ENCODE measurements at regions not wholly inside any gene's neighbourhood (a gene's known extent, or its start where the extent isn't known, plus 50 kb on each side); places are given as distances from the start of the nearest gene placed in this dataset.
"Not testable (repeated sequence)": the region's sequence is repeated elsewhere in the genome, so short reads cannot be mapped to it uniquely, and the experiment has no call there.

DNA sequence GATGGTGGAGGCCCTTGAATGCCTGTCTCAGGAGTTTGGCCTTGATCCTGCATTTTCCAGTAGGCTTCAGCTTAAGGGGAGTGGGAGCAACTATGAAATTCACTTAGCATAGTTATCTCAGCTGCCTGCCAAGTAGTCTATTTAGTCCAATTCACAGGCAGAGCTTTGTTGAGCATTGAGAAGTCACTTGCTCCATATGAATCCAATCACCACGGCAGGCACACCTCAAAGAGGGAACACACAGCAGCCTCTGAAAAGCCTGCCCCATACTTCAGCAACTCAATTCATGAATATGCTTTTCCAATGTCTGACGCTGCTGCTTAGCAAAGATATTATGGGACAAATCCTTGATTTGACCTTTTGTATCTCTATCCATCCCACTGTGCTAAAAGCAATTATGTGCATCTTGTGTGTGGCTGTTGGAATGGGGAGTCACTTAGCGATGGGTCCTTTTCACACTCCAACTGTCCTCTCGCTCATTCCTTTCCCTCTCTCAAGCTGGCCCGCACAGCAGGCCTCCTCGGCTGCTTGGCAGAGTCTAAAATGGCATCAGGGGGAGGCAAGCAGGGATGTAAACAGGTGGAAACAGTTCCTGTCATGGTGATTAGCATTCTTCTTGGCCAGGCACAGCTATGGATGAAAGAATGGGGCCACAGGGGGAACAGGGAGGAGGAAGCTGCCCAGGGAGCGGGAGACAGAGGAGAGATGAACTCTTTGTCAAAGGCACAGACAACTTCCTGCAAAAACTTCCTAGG, 56.0 kb upstream of the LRPPRC start:
- peak; percentile 79 for DNase-seq

DNA sequence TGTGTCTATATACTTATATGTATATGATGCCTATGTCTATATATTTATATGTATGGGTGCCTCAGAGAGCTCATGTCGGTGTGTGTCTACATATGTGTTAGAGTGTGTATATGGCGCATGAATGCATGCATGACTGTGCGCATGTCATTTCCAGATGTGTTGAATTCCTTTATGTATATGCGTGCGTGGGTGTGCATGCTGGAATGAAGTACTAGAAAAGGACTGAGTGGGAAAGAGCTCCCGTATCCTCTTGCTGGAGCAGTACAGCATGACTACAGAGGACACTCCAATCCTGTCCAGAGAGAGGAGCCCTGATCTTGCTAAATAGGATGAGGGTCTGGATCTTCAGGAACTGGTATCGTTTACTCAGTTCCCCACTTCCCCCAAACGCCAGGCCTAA, 56.8 kb upstream of the LRPPRC start:
- DNase-seq, result peak; percentile 38

DNA sequence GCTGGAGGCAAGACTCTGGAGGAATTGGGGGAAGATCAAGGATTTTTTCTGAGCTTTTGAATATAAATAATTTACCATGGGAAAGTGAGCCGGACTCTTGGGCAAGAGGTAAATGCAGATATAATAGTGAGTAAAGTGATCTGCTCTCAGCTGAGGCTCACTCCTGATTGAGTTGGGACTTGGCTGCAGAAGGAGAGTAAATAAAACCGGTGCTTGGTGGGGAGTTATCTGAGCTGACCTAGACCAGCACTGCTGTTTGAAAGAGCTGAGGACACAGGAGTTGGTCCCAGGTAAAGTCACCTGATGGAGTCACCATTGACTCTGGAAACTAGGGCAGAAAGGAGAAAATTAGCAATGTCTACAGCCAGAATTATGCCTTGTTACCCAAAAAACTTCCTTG, 57.3 kb upstream of the LRPPRC start:
- no peak for DNase-seq

DNA sequence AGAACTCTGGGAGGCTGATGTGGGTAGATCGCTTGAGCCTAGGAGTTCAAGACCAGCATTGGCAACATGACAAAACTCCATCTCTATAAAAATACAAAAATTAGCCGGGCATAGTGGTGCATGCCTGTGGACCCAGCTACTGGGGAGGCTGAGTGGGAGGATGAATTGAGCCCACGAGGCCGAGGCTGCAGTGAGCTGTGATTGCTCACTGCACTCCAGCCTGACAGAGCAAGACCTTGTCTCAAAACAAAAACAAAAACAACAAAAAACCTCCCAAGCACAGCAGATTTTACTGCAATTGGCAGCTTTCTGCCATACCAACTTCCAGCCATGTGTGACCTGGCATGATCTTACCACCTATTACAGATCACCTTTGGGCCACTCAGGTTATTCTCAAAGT, 57.7 kb upstream of the LRPPRC start:
- DNase-seq, result no peak

DNA sequence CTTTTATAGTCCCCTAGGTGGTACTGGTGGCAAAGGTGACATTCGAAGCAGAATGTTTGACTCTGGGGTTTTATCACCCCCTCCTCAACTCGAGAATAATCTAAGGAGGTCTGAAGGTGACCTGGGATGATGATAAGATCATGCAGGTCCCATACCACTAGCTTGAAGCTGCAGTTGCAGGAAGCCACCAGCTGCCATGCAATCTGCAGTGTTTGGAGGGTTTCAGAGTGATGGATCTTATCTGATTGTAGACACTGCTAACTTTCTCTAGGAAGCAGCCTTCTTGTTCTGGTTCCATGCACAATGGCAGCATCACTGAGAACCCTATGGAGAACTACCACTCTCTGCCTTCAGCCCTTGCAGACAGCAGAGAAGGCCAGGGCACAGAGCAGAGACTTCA, 59.4 kb upstream of the LRPPRC start:
- DNase-seq, result no peak

DNA sequence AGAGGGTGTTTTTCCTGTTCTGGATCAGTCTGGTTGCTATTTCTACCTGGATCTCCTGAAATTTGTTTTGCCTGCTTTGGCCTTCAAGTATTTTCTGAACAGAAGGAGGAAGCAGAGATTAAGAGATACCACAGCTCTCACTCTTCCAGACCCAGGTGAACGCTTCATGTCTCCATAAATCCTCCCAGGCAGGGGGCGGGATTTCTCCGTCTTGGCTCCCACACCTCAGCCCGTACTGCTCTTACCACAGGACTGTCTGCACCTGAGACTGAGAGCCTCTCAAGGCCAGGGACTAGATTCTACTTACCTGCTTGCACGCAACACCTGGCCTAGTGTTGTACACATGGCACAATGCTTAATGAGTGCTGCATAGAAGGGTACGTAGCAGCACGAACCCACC, 59.9 kb upstream of the LRPPRC start:
- DNase-seq, result no peak

DNA sequence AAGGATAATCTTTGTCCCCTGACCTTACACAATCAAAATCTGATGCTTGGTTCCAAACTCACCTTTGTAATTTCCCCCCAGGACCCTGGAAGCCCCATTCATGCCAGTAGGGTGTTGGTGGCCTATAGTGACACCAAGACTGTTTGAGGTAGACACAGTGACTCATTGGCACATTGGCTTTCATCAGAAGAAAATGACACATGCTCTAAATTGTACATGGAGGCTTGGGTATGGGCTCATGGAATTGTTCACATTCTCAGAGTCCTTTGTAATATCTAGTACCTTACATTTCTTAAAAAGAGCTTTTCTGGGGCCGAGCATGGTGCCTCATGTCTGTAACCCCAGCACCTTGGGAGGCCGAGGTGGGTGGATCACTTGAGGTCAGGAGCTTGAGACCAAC, 61.2 kb upstream of the LRPPRC start:
- no peak for DNase-seq

DNA sequence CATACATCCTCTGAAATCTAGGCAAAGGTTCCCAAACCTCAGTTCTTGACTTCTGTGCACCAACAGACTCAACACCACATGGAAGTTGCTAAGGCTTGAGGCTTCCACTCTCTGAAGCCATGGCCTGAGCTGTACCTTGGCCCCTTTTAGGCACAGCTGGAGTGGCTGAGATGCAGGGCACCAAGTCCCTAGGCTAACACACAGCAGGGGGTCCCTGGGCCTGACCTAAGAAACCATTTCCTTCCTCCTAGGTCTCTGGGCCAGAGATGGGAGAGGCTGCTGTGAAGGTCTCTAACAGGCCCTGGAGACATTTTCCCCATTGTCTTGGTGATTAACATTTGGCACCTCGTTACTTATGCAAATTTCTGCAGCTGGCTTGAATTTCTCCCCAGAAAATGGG, 64.5 kb upstream of the LRPPRC start:
- DNase-seq, result not testable (repeated sequence)

DNA sequence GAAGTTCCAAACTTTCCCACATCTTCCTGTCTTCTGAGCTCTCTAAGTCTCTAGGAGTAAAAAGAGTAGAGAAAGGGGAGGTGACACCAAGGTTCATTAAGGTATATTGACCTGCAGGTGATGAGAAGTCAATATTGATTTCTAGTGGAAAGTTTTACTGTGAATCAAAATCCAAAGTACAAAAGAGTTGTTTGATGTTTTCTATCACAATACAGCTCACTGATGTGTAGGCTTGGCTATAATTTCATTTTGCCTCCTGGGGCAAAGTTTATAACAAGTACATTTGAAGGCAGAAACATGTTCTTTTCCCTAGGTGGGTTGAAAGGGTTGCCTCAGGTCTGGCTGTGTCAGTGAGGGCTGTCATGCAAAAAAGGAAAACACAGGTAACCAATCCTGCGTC, 65.2 kb upstream of the LRPPRC start:
- DNase-seq, result no peak

DNA sequence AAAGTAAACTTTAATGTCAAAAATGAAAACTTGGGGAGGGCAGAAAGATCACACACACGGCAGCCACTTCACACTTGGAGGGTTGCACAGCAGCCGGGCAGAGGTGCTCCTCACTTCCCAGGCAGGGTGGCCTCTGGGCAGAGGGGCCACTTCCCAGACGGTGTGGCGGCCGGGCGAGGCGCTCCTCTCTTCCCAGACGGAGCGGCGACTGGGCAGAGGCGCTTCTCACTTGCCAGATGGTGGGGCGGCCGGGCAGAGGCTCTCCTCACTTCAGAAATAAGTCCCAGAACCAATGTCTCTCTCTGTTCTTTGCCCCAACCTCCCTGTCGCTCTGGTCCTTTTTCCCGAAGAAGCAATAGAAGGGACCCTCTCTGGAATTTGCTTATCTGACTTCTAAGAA, 65.7 kb upstream of the LRPPRC start:
- DNase-seq, result no peak

DNA sequence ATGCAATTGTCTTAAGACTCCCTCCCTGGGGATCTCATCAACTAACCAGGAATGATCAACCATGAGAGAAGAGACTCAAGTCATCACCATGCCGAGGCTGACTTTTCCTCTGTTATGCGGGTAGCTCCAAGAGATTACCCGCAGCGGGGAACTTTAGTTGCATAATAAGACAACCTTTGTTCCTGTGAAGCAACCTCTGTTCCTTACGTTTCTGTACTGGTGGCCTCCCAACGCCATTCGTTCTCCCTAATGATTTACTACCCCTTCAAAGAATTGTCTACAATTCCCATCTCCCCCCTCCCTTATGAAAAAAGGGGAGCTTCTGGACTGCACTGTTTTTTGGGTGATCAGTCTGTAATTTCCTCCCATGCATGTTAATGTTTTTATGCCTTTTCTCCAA, 66.1 kb upstream of the LRPPRC start:
- no peak for DNase-seq

DNA sequence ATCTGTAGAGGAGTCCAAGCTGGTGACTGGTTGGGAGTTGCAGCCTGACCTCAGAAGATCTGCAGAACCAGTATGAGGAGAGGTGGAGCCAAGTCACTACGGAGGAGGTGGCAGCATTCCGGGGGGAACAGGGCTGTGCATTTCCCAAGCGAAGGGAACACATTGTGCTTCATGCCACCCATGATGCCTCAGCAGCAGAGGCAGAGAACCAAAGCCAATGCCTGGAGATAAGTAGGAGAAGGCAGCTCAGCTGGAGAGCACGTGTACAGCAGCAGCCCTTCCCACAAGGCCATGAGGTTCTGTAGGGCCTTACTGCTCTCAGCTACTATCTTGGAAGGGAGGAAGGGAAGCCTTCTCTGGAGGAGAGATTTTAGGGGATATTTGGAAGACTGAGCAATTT, 67.2 kb upstream of the LRPPRC start:
- no peak for DNase-seq

DNA sequence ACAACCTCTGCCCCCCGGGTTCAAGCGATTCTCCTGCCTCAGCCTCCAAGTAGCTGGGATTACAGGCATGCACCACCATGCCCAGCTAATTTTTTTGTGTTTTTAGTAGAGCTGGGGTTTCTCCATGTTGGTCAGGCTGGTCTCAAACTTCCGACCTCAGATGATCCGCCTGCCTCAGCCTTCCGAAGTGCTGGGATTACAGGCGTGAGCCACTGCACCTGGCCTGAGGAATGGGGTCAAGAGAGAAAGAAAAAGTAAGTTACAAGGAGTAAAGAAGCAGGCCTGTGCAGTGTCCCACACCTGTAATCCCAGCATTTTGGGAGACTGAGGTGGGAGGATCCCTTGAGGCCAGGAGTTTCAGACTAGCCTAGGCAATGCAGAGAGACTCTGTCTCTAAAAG, 68.5 kb upstream of the LRPPRC start:
- not testable (repeated sequence) for DNase-seq

DNA sequence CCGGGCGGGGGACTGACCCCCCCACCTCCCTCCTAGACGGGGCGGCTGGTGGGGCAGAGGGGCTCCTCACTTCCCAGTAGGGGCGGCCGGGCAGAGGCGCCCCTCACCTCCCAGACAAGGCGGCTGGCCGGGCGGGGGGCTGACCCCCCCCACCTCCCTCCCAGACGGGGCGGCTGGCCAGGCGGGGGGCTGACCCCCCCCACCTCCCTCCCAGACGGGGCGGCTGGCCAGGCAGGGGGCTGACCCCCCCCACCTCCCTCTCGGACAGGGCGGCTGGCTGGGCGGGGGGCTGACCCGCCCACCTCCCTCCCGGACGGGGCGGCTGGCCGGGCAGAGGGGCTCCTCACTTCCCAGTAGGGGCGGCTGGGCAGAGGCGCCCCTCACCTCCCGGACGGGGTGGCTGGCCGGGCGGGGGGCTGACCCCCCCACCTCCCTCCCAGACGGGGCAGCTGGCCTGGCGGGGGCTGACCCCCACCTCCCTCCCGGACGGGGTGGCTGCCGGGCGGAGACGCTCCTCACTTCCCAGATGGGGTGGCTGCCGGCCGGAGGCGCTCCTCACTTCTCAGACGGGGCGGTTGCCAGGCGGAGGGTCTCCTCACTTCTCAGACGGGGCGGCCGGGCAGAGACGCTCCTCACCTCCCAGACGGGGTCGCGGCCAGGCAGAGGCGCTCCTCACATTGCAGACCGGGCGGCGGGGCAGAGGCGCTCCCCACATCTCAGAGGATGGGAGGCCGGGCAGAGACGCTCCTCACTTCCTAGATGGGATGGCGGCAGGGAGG, 71.4 kb upstream of the LRPPRC start:
- not testable (repeated sequence) for DNase-seq

DNA sequence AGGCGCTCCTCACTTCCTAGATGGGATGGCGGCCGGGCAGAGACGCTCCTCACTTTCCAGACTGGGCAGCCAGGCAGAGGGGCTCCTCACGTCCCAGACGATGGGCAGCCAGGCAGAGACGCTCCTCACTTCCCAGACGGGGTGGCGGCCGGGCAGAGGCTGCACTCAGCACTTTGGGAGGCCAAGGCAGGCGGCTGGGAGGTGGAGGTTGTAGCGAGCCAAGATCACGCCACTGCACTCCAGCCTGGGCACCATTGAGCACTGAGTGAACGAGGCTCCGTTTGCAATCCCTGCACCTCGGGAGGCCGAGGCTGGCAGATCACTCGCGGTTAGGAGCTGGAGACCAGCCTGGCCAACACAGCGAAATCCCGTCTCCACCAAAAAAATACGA, 72.0 kb upstream of the LRPPRC start:
- DNase-seq, result not testable (repeated sequence)

DNA sequence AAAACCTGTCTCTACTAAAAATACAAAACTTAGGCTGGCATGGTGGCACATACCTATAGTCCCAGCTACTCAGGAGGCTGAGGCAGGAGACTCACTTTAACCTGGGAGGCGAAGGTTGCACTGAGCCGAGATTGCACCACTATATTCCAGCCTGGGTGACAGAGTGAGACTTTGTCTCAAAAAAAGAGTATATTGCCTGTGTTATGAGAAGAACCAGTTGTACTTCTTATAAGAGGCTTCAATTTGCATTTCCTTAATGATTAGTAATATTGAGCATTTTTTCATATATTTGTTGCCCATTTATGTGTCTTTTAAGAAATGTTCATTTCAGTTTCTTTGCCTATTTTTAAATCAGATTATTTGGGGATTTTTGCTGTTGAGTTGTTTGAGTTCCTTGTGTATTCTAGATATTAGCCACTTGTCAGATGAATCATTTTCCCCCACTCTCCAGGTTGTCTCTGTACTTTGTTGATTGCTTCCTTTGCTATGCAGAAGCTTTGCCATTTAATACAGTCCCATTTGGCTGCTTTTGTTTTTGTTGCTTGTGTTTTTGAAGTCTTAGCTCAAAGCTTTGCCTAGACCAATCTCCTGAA, 75.8 kb upstream of the LRPPRC start:
- no peak for DNase-seq

DNA sequence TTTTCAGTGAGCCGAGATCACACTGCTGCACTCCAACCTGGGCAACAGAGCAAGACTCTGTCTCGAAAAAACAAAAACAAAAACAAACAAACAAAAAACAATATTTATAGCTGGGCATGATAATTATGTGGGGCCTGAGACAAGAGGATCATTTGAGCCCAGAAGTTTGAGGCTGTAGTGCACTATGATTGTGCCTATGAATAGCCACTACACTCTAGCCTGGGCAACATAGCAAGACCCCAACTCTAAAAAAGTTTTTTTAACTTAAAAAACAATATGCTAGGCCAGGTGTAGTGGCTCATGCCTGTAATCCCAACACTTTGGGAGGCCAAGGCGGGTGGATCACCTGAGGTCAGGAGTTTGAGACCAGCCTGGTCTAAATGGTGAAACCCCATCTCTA, 77.9 kb upstream of the LRPPRC start:
- not testable (repeated sequence) for DNase-seq

DNA sequence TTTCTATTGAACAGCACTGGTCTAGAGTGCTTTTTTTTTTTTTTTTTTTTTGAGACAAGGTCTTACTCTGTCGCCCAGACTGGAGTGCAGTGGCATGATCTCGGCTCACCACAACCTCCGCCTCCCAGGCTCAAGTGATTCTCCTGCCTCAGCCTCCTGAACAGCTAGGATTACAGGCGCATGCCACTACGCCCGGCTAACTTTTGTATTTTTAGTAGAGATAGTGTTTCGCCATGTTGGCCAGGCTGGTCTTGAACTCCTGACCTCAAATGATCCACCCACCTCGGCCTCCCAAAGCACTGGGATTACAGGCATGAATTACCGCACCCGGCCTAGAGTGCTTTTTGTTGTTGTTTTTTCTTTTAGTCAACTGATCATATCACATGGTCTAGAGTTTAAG, 79.0 kb upstream of the LRPPRC start:
- DNase-seq, result not testable (repeated sequence)

DNA sequence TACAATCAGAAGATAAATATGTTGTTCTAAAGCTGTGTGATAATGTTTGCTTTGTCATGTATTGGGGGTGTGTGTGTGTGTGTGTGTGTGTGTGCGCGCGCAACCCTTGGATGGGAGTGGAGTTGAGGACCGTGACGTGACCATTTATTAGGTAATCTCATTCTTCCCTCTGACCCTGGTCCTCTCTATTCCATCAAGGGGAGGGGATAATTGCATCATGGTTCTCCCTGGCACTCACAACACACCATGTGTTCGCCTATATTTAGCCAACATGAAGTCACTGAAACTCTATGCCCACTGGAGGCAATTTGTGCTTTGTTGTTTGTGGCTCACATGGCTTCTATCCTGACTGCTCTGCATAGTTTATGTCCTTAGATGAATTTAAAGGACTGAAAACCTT, 79.8 kb upstream of the LRPPRC start:
- no peak for DNase-seq

DNA sequence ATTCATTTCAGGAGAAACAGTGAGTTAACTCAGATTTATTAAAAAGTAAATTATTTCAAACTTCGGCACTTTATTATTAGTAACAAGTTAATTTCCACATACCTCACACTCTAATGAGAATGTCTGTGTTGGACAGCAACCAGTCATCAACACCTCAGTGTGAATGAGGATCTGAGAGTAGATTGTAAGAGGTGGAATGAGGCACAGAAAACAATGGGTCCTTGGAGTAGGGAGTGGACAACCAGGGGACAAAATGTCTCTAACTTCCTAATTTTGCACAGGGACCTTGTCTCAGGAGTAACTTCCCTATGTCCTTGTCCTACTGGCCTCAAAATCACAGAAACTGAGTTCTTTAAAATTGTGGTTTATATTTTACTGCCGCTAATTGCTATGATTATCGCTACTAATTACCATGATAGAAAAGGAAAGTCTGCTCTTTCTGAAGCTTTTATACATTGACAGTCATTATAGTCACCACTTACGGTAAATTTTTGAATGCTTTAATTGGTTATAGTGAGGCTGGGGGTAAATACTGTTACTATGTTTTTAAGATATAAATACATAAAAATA, 82.2 kb upstream of the LRPPRC start:
- DNase-seq, result no peak

DNA sequence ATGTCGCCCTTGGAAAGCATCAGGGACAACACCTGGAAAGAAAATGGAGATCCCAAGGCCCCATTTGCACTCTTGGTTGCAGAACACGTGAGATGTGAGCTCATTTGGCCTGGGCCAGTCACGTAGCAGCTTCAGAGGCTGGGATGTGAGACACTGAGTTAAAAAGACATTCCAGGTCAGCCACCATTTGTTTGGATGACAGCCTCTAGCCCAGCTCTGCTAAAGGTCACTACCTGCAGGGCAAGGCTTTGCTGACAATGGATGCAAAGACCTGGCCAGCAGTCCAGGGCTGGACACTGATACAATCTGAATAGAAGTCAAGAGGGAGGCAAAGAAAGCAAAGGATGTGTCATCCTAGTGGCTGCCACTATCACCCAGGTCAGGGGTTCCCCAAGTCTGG, 83.9 kb upstream of the LRPPRC start:
- no peak for DNase-seq

DNA sequence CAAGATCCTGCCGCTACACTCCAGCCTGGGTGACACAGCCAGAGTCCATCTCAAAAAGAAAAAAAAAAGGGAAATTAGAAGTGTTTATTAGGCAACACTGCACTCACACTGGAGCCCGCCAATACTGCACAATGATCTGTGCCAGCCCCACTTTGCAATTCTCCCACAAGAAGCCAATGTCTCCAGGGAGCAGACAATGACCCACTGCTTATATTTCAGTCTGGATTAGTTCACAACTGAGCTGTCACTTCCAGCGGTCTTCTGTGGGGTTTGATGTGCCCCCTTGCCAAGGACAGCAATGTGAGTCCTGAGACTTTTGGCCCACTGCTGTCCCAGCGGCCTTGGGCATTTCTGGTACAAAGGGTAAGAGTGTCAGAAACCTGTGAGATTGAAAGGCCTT, 85.6 kb upstream of the PPM1B start:
- no peak for DNase-seq

DNA sequence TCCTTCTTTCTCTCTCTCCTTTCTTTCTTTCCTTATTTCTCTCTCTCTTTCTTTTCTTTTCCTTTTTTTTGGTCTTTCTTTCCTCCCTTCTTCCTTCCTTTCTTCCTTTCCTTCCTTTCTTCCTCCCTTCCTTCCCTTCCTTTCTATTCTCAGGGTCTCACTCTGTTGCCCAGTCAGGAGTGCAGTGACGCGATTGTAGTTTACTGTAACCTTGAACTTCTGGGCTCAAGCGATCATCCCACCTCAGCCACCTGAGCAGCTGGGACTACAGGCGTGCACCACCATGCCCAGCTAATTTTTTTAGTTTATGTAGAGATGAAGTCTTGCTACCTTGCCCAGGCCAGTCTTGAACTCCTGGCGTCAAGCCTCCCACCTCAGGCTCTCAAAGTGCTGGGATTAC, 83.8 kb upstream of the PPM1B start:
- no peak for DNase-seq

DNA sequence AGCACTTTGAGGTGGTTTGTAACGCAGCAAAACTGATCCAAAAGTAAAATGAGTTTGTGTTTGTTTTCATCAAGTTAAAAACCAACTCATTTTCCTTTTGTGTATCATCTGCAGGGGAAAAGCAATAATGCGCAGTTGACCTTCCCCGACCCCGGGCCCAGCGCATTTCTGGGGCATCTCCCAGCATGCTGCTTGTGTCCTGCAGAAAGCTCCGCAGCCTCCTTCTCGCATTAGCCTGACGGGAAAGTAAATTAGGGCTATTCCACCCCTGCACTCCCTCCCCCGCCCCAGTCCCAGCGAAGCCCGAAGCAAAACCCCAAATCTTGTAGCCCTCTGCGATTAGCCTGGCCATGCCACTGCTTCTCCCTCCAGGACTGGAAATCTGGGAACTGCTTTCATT, 82.0 kb upstream of the PPM1B start:
- DNase-seq, result peak; percentile 84

Measured in eye (tissue), 1 donor.